ENCODE measurements at regions not wholly inside any gene's neighbourhood (a gene's known extent, or its start where the extent isn't known, plus 50 kb on each side); places are given as distances from the start of the nearest gene placed in this dataset.
"Not testable (repeated sequence)": the region's sequence is repeated elsewhere in the genome, so short reads cannot be mapped to it uniquely, and the experiment has no call there.

- no peak overlapping the region for H3K27ac ChIP-seq
- DNase-seq (ENCODE audit: low read depth, low spot score), result no peak
Observed at GRCh38 chrX:121169099-121170035, 122.0 kb downstream of the GLUD2 start.

- DNase-seq (ENCODE audit: low read depth, low spot score), result no peak
- no peak overlapping the region for H3K27ac ChIP-seq
Observed at GRCh38 chrX:121172703-121173102, 125.3 kb downstream of the GLUD2 start.

GRCh38 chrX:121179972-121180371 lies 132.6 kb downstream of the GLUD2 start:
- no peak for DNase-seq (ENCODE audit: low read depth, low spot score)
- H3K27ac ChIP-seq, result no peak overlapping the region

- no peak for DNase-seq (ENCODE audit: low read depth, low spot score)
- H3K27ac ChIP-seq, result no peak overlapping the region
Observed at GRCh38 chrX:121191779-121192178, 144.4 kb downstream of the GLUD2 start.

GRCh38 chrX:121195719-121196118 lies 148.3 kb downstream of the GLUD2 start:
- H3K27ac ChIP-seq, result no peak overlapping the region
- no peak for DNase-seq (ENCODE audit: low read depth, low spot score)

GRCh38 chrX:121196872-121197444 lies 149.5 kb downstream of the GLUD2 start:
- not testable (repeated sequence) for DNase-seq (ENCODE audit: low read depth, low spot score); H3K27ac ChIP-seq

- DNase-seq (ENCODE audit: low read depth, low spot score), result no peak
- no peak overlapping the region for H3K27ac ChIP-seq
Observed at GRCh38 chrX:121208563-121208962, 161.2 kb downstream of the GLUD2 start.

- no peak overlapping the region for H3K27ac ChIP-seq
Observed at GRCh38 chrX:121216641-121217374, 169.4 kb downstream of the GLUD2 start.

GRCh38 chrX:121221322-121221977 lies 174.0 kb downstream of the GLUD2 start:
- no peak for DNase-seq (ENCODE audit: low read depth, low spot score)
- no peak overlapping the region for H3K27ac ChIP-seq

More at GRCh38 chrX:121216641-121217374, 169.4 kb downstream of the GLUD2 start:
- DNase-seq (ENCODE audit: low read depth, low spot score), result no peak

- H3K27ac ChIP-seq, result no peak overlapping the region
- DNase-seq (ENCODE audit: low read depth, low spot score), result no peak
Observed at GRCh38 chrX:121227888-121228287, 180.5 kb downstream of the GLUD2 start.

GRCh38 chrX:121231566-121232358 lies 184.4 kb downstream of the GLUD2 start:
- DNase-seq (ENCODE audit: low read depth, low spot score), result no peak
- no peak overlapping the region for H3K27ac ChIP-seq

- no peak overlapping the region for H3K27ac ChIP-seq
- DNase-seq (ENCODE audit: low read depth, low spot score), result no peak
Observed at GRCh38 chrX:121236040-121236439, 188.6 kb downstream of the GLUD2 start.

GRCh38 chrX:121238093-121238492 lies 190.7 kb downstream of the GLUD2 start:
- no peak for DNase-seq (ENCODE audit: low read depth, low spot score)
- no peak overlapping the region for H3K27ac ChIP-seq

- no peak overlapping the region for H3K27ac ChIP-seq
- no peak for DNase-seq (ENCODE audit: low read depth, low spot score)
Observed at GRCh38 chrX:121244511-121244910, 197.1 kb downstream of the GLUD2 start.

GRCh38 chrX:121245763-121246162 lies 198.4 kb downstream of the GLUD2 start:
- no peak overlapping the region for H3K27ac ChIP-seq

GRCh38 chrX:121254336-121254735 lies 206.9 kb downstream of the GLUD2 start:
- H3K27ac ChIP-seq, result no peak overlapping the region
- DNase-seq (ENCODE audit: low read depth, low spot score), result no peak

More at GRCh38 chrX:121245763-121246162, 198.4 kb downstream of the GLUD2 start:
- DNase-seq (ENCODE audit: low read depth, low spot score), result no peak

GRCh38 chrX:121256647-121257046 lies 209.2 kb downstream of the GLUD2 start:
- no peak overlapping the region for H3K27ac ChIP-seq
- DNase-seq (ENCODE audit: low read depth, low spot score), result no peak

- DNase-seq (ENCODE audit: low read depth, low spot score), result no peak
- H3K27ac ChIP-seq, result no peak overlapping the region
Observed at GRCh38 chrX:121258545-121258944, 211.1 kb downstream of the GLUD2 start.

- DNase-seq (ENCODE audit: low read depth, low spot score), result no peak
- no peak overlapping the region for H3K27ac ChIP-seq
Observed at GRCh38 chrX:121259170-121259569, 211.8 kb downstream of the GLUD2 start.
